ENCODE measurements at regions not wholly inside any gene's neighbourhood (a gene's known extent, or its start where the extent isn't known, plus 50 kb on each side); places are given as distances from the start of the nearest gene placed in this dataset.

DNA sequence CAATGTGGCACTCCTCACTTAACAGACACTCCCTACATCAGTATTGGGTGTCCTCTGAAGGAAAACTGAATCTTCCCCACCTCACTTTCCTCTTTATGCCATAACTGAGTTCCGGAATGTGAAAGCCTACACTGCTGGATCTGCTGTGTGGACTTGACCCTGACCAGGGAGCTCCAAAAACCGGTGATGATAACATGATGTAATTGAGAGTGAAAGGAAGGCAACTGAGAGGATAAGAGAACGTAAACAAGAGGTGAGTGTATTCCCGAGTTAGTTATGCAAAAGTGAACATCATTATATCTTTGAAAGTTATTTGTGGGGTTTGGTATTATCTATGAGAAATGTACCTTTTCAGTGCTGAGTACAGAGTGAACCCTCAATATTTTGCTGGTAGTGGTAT lies 1794.8 kb downstream of the MRPL39 start:
- TF ChIP-seq, protein P1, sequence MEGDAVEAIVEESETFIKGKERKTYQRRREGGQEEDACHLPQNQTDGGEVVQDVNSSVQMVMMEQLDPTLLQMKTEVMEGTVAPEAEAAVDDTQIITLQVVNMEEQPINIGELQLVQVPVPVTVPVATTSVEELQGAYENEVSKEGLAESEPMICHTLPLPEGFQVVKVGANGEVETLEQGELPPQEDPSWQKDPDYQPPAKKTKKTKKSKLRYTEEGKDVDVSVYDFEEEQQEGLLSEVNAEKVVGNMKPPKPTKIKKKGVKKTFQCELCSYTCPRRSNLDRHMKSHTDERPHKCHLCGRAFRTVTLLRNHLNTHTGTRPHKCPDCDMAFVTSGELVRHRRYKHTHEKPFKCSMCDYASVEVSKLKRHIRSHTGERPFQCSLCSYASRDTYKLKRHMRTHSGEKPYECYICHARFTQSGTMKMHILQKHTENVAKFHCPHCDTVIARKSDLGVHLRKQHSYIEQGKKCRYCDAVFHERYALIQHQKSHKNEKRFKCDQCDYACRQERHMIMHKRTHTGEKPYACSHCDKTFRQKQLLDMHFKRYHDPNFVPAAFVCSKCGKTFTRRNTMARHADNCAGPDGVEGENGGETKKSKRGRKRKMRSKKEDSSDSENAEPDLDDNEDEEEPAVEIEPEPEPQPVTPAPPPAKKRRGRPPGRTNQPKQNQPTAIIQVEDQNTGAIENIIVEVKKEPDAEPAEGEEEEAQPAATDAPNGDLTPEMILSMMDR (IDR thresholded peaks at IDR 0.05; ENCODE audit: insufficient read depth, low read depth, low read length), result no peak
- no peak for TF ChIP-seq EZH2 (IDR thresholded peaks at IDR 0.05; ENCODE audit: insufficient read depth, low read length)

All from astrocyte (in vitro differentiated cells and primary cell).